ENCODE measurements at regions not wholly inside any gene's neighbourhood (a gene's known extent, or its start where the extent isn't known, plus 50 kb on each side); places are given as distances from the start of the nearest gene placed in this dataset.

DNA sequence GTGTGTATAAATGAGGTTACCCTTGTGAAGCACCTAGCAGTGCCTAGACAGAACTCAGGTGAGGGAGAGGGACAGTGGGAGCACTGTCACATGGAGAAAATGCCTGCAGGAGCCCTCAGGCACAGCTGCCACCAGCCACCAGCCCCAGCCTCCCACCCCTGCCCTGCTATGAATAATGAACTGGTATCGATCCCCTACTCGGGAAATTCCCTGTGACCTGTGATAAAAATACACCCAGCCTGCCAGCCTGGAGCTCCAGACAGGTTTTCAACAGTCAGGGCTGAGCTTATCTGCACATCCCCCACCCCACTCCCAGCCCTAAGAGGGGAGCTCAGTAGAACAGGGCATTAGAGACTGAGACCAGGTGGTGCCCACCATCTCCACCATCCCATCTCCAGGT lies 159.6 kb upstream of the PJA1 start:
- H3K9me3 Mint-ChIP-seq (ENCODE audit: low read depth): no peaks in the 10 kb centered on the region
- no peak overlapping the region for H3K4me3 Mint-ChIP-seq
- DNase-seq (no peak), ATAC-seq (no peak)
- CTCF ChIA-PET: no interaction called here
- no peaks in the 10 kb centered on the region for H3K4me1 Mint-ChIP-seq
- H3K27ac Mint-ChIP-seq: no peak overlapping the region
- no peaks in the 10 kb centered on the region for H3K36me3 Mint-ChIP-seq
- no peaks in the 10 kb centered on the region for H3K27me3 Mint-ChIP-seq

DNA sequence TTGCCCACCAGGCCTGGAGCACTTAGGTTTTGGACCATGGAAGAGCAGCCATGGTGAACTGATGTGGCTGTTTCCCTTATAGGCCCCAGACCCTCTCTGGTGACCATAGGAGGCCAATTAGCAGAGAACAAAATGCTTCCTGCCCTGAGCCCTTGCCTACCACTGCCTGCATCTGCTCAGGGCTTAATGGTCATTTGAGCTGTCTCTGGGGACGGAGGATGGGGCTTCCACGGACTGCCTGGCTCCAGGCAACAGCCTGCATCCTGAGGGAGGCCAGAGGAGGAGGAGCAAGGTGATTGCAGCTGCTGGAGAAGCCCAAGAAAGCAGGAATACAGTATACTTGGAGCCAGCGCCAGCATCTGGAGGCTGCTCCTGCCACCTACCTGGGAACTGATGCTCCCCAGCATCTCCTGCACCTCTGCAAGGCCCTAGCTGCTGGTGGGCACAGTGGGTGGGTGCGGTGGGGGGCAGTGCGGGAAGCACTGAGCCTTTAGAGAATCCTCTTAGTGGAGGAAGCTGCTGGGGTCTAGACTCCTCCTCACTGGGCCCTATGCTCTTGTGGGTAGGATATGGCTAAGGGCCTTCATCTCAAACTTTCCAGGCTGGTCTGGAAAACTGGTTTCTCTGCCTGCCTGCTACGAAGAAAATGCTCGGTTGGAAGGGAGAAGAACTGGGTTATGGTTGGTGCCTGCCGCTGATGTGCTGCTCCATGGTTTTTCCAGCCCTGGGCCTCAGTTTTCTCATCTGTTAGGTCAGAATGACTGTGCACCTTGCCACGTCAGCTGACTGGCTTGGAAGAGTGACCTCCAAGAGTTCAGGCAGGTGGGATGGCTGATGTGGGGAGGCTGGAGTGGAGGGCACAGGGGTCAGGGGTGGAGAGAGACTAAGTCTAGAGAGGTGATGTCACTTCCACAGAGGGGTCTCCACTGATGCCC lies 158.8 kb upstream of the PJA1 start:
- CTCF ChIA-PET: no interaction called here
- DNase-seq (no peak), ATAC-seq (no peak)
- Mint-ChIP-seq H3K4me3 (no peak overlapping the region), H3K36me3 (no peaks in the 10 kb centered on the region), H3K4me1 (no peaks in the 10 kb centered on the region), H3K9me3 (ENCODE audit: low read depth) (no peaks in the 10 kb centered on the region), H3K27ac (no peak overlapping the region), H3K27me3 (no peaks in the 10 kb centered on the region)

DNA sequence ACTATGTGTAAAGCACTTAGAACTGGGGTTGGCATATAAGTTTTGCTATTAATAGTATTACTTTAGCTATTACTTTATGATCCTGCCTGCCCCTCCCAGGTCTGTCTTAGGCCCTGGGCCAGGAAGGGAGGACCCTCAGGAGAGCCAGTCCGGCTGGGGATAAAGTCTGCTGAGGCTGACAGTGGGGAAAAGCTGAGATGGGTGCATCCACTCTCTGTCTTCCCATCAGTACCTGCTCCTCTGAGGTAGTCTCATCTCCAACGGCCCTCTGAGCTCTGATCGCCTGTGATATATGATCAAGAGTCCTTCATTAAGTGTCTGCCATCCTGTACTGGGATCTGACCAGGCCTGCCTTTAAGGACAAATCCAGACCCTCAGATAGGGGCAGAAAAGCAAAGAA lies 156.5 kb upstream of the PJA1 start:
- Mint-ChIP-seq H3K4me3 (no peak overlapping the region), H3K27me3 (no peaks in the 10 kb centered on the region), H3K4me1 (no peaks in the 10 kb centered on the region), H3K36me3 (no peaks in the 10 kb centered on the region), H3K9me3 (ENCODE audit: low read depth) (no peaks in the 10 kb centered on the region), H3K27ac (no peak overlapping the region)
- CTCF ChIA-PET: no interaction called here
- no peak for DNase-seq
- no peak for ATAC-seq

DNA sequence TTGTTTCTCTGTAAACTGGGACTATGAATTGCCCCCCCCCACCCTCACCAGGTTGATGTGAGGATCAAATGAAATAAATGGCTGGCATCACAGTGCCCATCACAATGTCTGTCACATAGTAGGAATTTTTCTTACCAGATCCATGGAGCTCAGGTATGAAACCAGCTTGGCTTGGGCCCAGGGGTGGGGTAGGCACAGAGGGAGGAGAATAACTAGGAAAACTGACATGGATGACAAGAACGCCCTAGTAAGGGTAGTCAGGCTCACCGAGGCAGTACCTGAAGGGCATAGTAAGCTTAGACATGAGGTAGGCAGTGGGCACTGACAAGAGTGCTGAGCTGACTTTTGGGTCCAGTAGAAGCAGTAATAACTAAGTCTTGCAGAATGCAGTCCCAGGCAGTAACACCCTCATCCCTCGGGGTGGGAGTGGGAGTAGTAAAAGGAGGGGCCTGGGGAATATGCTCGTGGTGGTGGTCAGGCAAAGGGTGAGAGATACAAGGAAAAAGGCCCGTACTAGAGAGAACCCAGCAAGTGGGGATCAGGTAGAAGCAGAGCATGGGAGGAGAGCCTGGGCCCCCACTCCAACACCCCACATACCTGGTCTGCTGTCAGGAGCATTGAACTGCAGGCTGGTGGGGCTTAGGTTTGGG lies 155.9 kb upstream of the PJA1 start:
- CTCF ChIA-PET: no interaction called here
- Mint-ChIP-seq H3K4me1 (no peaks in the 10 kb centered on the region), H3K27me3 (no peaks in the 10 kb centered on the region), H3K9me3 (ENCODE audit: low read depth) (no peaks in the 10 kb centered on the region), H3K27ac (no peak overlapping the region), H3K36me3 (no peaks in the 10 kb centered on the region), H3K4me3 (no peak overlapping the region)
- ATAC-seq (no peak), DNase-seq (no peak)

GRCh38 chrX:69320116-69320515 lies 154.9 kb upstream of the PJA1 start:
- CTCF ChIA-PET: no interaction called here
- ATAC-seq (no peak), DNase-seq (no peak)
- H3K36me3 Mint-ChIP-seq: no peaks in the 10 kb centered on the region
- H3K27ac Mint-ChIP-seq: no peak overlapping the region
- H3K4me3 Mint-ChIP-seq: no peak overlapping the region
- H3K27me3 Mint-ChIP-seq: no peaks in the 10 kb centered on the region
- no peaks in the 10 kb centered on the region for H3K4me1 Mint-ChIP-seq
- H3K9me3 Mint-ChIP-seq (ENCODE audit: low read depth): no peaks in the 10 kb centered on the region

GRCh38 chrX:69319376-69319775 lies 154.1 kb upstream of the PJA1 start:
- DNase-seq (no peak), ATAC-seq (no peak)
- Mint-ChIP-seq H3K4me3 (no peak overlapping the region), H3K9me3 (ENCODE audit: low read depth) (no peaks in the 10 kb centered on the region), H3K27me3 (no peaks in the 10 kb centered on the region), H3K36me3 (no peaks in the 10 kb centered on the region), H3K4me1 (no peaks in the 10 kb centered on the region), H3K27ac (no peak overlapping the region)
- CTCF ChIA-PET: no interaction called here

DNA sequence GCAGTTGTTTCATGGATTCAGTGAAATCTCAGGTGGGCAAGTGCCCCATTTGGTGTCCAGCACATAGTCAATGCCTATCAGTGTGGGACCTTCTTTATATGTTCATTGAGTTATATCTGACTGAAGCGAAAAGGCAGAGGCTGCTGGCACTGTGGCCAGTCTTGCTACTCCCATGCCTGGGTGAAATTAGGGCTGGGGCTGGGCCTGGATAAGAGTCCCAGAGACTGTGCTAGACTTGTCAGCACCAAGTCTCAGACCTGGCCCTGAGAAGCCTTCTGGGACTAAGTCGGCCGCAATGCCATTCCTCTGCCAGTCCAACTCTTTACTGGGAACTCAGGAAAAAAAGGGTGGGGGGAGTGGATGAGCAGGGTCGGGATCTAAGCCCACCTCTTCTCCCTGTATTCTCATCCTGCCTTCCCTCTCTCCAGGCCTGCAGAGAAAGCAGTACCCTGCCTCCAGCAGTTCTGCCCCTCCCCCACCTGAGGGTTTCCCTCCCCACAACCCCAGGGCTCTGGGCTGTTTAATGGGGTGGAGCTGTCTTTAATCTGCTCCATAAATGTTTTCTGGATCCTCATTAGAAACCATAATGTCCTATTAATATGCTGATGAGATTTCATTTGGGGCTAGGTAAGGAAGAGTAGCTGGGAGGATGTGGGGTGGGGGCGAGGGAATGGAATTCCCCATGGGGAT lies 153.5 kb upstream of the PJA1 start:
- Mint-ChIP-seq H3K4me3 (no peak overlapping the region), H3K4me1 (no peaks in the 10 kb centered on the region), H3K27ac (no peak overlapping the region), H3K27me3 (no peaks in the 10 kb centered on the region), H3K36me3 (no peaks in the 10 kb centered on the region), H3K9me3 (ENCODE audit: low read depth) (no peaks in the 10 kb centered on the region)
- DNase-seq (no peak), ATAC-seq (no peak)
- CTCF ChIA-PET: no interaction called here

DNA sequence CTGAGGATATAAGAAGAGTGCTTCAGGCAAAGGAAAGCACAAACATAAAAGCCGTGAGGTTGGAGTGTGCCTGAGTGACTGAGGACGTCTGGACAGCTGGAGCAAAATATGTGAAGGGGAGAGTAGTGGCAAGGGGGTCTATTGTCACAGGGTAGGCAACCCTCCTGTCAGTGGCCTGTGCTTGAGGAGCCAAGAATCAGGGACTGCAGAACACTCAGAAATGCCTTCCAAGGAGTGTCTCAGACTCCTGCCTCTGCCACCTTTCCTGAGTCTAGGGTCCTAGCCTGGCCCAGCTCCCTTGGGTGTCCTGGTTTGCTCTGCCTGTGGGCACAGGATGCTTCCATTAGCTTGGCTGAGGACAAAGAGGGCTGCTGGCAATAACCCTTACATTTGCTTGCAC lies 152.5 kb upstream of the PJA1 start:
- no peaks in the 10 kb centered on the region for H3K36me3 Mint-ChIP-seq

GRCh38 chrX:69314436-69315348 lies 149.4 kb upstream of the PJA1 start:
- Mint-ChIP-seq H3K27me3 (no peaks in the 10 kb centered on the region), H3K9me3 (ENCODE audit: low read depth) (no peaks in the 10 kb centered on the region), H3K4me1 (no peaks in the 10 kb centered on the region), H3K36me3 (no peaks in the 10 kb centered on the region), H3K27ac (no peak overlapping the region), H3K4me3 (no peak overlapping the region)
- CTCF ChIA-PET: no interaction called here
- DNase-seq: no peak
- ATAC-seq: no peak

More for the DNA sequence above, 152.5 kb upstream of the PJA1 start:
- DNase-seq (no peak), ATAC-seq (no peak)
- CTCF ChIA-PET: no interaction called here
- no peak overlapping the region for H3K27ac Mint-ChIP-seq
- H3K4me1 Mint-ChIP-seq: no peaks in the 10 kb centered on the region
- no peaks in the 10 kb centered on the region for H3K27me3 Mint-ChIP-seq
- no peaks in the 10 kb centered on the region for H3K9me3 Mint-ChIP-seq (ENCODE audit: low read depth)
- H3K4me3 Mint-ChIP-seq: no peak overlapping the region

DNA sequence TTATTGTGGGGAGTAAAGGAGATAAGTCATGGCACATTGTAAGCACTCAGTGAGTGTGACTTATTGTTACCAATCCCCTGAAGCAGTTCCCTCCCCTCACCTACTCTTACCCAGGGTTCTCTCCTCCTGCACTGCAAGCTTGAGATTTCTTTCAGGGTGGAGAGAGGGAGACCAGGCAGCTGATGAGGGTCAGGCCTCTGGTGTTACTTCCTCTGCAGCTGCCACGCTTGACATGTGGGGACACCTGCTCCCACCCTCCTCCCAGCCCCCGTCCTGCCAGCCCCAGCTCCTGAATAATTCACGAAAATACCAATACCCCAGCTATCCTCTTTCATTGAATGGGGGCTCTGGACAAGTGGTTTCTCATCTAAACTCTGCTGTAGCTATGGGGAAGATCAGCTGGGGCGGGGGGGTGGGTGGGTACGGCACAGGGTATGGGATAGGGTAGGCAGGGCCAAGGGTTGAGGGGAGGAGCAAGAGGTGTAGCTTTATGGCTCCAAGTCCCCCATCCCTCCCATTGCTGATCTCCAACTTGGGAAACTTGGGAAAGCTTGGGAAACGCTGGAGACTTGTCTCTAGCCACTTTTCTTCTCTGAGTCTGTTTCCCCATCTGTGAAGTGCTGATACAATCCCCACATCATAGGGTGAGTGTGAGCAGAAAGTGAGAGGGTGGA lies 148.5 kb upstream of the PJA1 start:
- H3K4me1 Mint-ChIP-seq: no peaks in the 10 kb centered on the region
- no peak overlapping the region for H3K27ac Mint-ChIP-seq
- DNase-seq: no peak
- no peaks in the 10 kb centered on the region for H3K36me3 Mint-ChIP-seq
- no peak for ATAC-seq
- no peaks in the 10 kb centered on the region for H3K9me3 Mint-ChIP-seq (ENCODE audit: low read depth)
- CTCF ChIA-PET: no interaction called here
- no peak overlapping the region for H3K4me3 Mint-ChIP-seq
- no peaks in the 10 kb centered on the region for H3K27me3 Mint-ChIP-seq

- H3K9me3 Mint-ChIP-seq (ENCODE audit: low read depth): no peaks in the 10 kb centered on the region
- DNase-seq (no peak), ATAC-seq (no peak)
- no peaks in the 10 kb centered on the region for H3K36me3 Mint-ChIP-seq
- H3K27me3 Mint-ChIP-seq: no peaks in the 10 kb centered on the region
- no peak overlapping the region for H3K4me3 Mint-ChIP-seq
- CTCF ChIA-PET: no interaction called here
- H3K4me1 Mint-ChIP-seq: no peaks in the 10 kb centered on the region
- H3K27ac Mint-ChIP-seq: no peak overlapping the region
These were observed 146.8 kb upstream of the PJA1 start for GRCh38 chrX:69311936-69312670.

DNA sequence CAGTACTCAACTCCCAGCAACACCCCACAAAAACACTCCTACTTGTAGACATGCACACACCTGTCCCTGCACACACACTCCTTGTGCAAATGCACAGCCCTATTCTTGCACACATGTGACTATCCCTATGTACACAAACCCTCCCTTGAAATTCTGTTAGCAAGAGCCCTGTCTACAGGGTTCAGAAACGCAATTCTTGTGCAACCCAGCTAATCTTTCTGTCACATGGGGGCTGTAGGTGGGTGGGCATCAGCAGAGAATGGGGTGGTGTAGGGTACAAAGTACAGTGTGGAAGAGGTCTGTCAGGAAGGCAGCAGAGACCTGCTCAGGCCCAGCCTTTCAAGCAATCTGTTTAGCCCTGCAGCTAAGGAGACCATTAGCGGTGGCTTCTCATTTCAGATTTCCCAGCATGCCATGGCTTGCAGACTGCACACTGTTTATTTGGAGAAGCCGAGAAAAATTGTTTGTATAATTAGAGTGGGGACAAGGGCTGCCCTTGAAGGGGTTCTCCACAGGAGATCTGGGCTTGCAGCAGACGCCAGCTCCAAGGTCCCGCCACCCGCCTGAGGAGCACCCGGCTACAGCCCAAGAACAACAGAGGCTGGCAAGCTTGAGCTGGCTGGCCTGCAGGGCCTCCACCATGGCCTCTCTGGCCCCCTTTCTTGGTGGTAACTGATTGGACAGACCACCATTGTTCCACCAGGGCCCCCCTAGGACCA lies 144.0 kb upstream of the PJA1 start:
- no peak for DNase-seq
- Mint-ChIP-seq H3K27me3 (peaks cover 4% of the 10 kb centered on the region), H3K36me3 (no peaks in the 10 kb centered on the region), H3K9me3 (ENCODE audit: low read depth) (no peaks in the 10 kb centered on the region), H3K27ac (no peak overlapping the region), H3K4me1 (no peaks in the 10 kb centered on the region), H3K4me3 (no peak overlapping the region)
- CTCF ChIA-PET: no interaction called here
- ATAC-seq: no peak
